NCI-H345 treated with DMSO at 0.1 percent for 48 hours (cell line): ENCODE measurements at regions not wholly inside any gene's neighbourhood (a gene's known extent, or its start where the extent isn't known, plus 50 kb on each side); places are given as distances from the start of the nearest gene placed in this dataset.

Experiments
- DNase-seq: peaks from one replicate; lab custom pipeline; 2025; ENCODE audit not compliant: unreplicated experiment; lab: John Stamatoyannopoulos, UW

- DNase-seq = peak; percentile 14
These were observed 93.5 kb downstream of the SIK1 start for GRCh38 chr21:43333298-43334062.

- DNase-seq = no peak
These were observed 94.1 kb downstream of the SIK1 start for GRCh38 chr21:43332861-43333297.

- no peak for DNase-seq
These were observed 94.7 kb downstream of the SIK1 start for GRCh38 chr21:43331962-43332828.

GRCh38 chr21:43331111-43331961, 95.6 kb downstream of the SIK1 start:
- no peak for DNase-seq

GRCh38 chr21:43330306-43330881, 96.5 kb downstream of the SIK1 start:
- no peak for DNase-seq

GRCh38 chr21:43329711-43330269, 97.1 kb downstream of the SIK1 start:
- no peak for DNase-seq

- DNase-seq = no peak
These were observed 97.8 kb downstream of the SIK1 start for GRCh38 chr21:43328958-43329691.

GRCh38 chr21:43328185-43328957, 98.6 kb downstream of the SIK1 start:
- no peak for DNase-seq

GRCh38 chr21:43325968-43326715, 100.8 kb downstream of the SIK1 start:
- no peak for DNase-seq

GRCh38 chr21:43325036-43325435, 101.9 kb downstream of the SIK1 start:
- no peak for DNase-seq

GRCh38 chr21:43324596-43324995, 102.3 kb downstream of the SIK1 start:
- DNase-seq = no peak

GRCh38 chr21:43323244-43324005, 103.5 kb downstream of the SIK1 start:
- no peak for DNase-seq

GRCh38 chr21:43322805-43323204, 104.1 kb downstream of the SIK1 start:
- DNase-seq = no peak

GRCh38 chr21:43322311-43322710, 104.6 kb downstream of the SIK1 start:
- DNase-seq = no peak

GRCh38 chr21:43321611-43322010, 105.3 kb downstream of the SIK1 start:
- no peak for DNase-seq

- DNase-seq = no peak
These were observed 105.8 kb downstream of the SIK1 start for GRCh38 chr21:43321111-43321510.

GRCh38 chr21:43320526-43320925, 106.4 kb downstream of the SIK1 start:
- no peak for DNase-seq
